ENCODE measurements at regions not wholly inside any gene's neighbourhood (a gene's known extent, or its start where the extent isn't known, plus 50 kb on each side); places are given as distances from the start of the nearest gene placed in this dataset.

- TF ChIP-seq POLR2A (IDR thresholded peaks at IDR 0.05) (no peak), CTCF (IDR thresholded peaks at IDR 0.05) (no peak), POLR2AphosphoS5 (IDR thresholded peaks at IDR 0.05; ENCODE audit: insufficient read depth in 1 of 2, low read depth in 1 of 2) (no peak)
- no peaks in the 10 kb centered on the region for H3K4me1 ChIP-seq
- H3K9me3 ChIP-seq, result no peaks in the 10 kb centered on the region
- no peaks in the 10 kb centered on the region for H3K36me3 ChIP-seq
- DNase-seq (ENCODE audit: extremely low spot score in 2 of 2), result no peak
- H3K27ac ChIP-seq, result no peak overlapping the region
- no peaks in the 10 kb centered on the region for H3K27me3 ChIP-seq
- intact Hi-C loops (cut with DNase I), result no loop called here
- H3K4me3 ChIP-seq, result no peak overlapping the region
Observed at GRCh38 chr9:20187318-20187717, 398.5 kb upstream of the SLC24A2 start.

- no peak for DNase-seq (ENCODE audit: extremely low spot score in 2 of 2)
- H3K27me3 ChIP-seq, result no peaks in the 10 kb centered on the region
- H3K9me3 ChIP-seq, result no peaks in the 10 kb centered on the region
- no peaks in the 10 kb centered on the region for H3K4me1 ChIP-seq
- no peaks in the 10 kb centered on the region for H3K36me3 ChIP-seq
- intact Hi-C loops (cut with DNase I), result no loop called here
- no peak for TF ChIP-seq POLR2AphosphoS5 (IDR thresholded peaks at IDR 0.05; ENCODE audit: insufficient read depth in 1 of 2, low read depth in 1 of 2)
- no peak for TF ChIP-seq POLR2A (IDR thresholded peaks at IDR 0.05)
- TF ChIP-seq CTCF (IDR thresholded peaks at IDR 0.05), result no peak
- no peak overlapping the region for H3K27ac ChIP-seq
- no peak overlapping the region for H3K4me3 ChIP-seq
Observed at GRCh38 chr9:20186823-20187222, 398.0 kb upstream of the SLC24A2 start.

DNA sequence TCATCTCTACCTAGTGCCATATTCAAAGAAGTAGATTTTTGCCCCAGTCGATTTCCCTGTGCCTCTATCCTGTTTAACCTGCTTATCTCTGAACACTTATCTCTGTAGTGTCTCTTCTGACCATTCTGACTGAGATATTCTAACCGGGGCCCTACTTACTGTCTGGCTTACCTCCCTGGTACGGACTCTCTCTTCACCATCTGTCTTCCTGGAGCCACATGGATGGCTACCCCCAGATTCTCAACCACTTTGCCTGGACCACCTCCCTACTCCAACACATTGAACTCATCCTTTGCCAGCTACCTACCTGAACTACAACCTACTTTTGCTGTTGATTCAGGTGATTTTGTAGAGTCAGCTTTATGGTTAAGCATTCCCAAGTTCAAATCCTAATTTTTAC lies 397.4 kb upstream of the SLC24A2 start:
- no peak for DNase-seq (ENCODE audit: extremely low spot score in 2 of 2)
- Histone ChIP-seq H3K27ac (no peak overlapping the region), H3K27me3 (no peaks in the 10 kb centered on the region), H3K9me3 (no peaks in the 10 kb centered on the region), H3K4me1 (no peaks in the 10 kb centered on the region), H3K36me3 (no peaks in the 10 kb centered on the region), H3K4me3 (no peak overlapping the region)
- no peak for TF ChIP-seq CTCF (IDR thresholded peaks at IDR 0.05)
- no peak for TF ChIP-seq POLR2A (IDR thresholded peaks at IDR 0.05)
- TF ChIP-seq POLR2AphosphoS5 (IDR thresholded peaks at IDR 0.05; ENCODE audit: insufficient read depth in 1 of 2, low read depth in 1 of 2), result no peak
- intact Hi-C loops (cut with DNase I), result no loop called here

- no peaks in the 10 kb centered on the region for H3K27me3 ChIP-seq
- H3K4me1 ChIP-seq, result no peaks in the 10 kb centered on the region
- TF ChIP-seq POLR2AphosphoS5 (IDR thresholded peaks at IDR 0.05; ENCODE audit: insufficient read depth in 1 of 2, low read depth in 1 of 2), result no peak
- TF ChIP-seq CTCF (IDR thresholded peaks at IDR 0.05), result no peak
- TF ChIP-seq POLR2A (IDR thresholded peaks at IDR 0.05), result no peak
- H3K36me3 ChIP-seq, result no peaks in the 10 kb centered on the region
- H3K27ac ChIP-seq, result no peak overlapping the region
- H3K4me3 ChIP-seq, result no peak overlapping the region
- intact Hi-C loops (cut with DNase I), result no loop called here
- H3K9me3 ChIP-seq, result no peaks in the 10 kb centered on the region
- no peak for DNase-seq (ENCODE audit: extremely low spot score in 2 of 2)
Observed at GRCh38 chr9:20184541-20184940, 395.7 kb upstream of the SLC24A2 start.

- Histone ChIP-seq H3K4me1 (no peaks in the 10 kb centered on the region), H3K4me3 (no peak overlapping the region), H3K27ac (no peak overlapping the region), H3K9me3 (no peaks in the 10 kb centered on the region), H3K27me3 (no peaks in the 10 kb centered on the region), H3K36me3 (no peaks in the 10 kb centered on the region)
- intact Hi-C loops (cut with DNase I), result no loop called here
- no peak for TF ChIP-seq POLR2A (IDR thresholded peaks at IDR 0.05)
- DNase-seq (ENCODE audit: extremely low spot score in 2 of 2), result no peak
Observed at GRCh38 chr9:20178679-20179078, 389.8 kb upstream of the SLC24A2 start.

DNA sequence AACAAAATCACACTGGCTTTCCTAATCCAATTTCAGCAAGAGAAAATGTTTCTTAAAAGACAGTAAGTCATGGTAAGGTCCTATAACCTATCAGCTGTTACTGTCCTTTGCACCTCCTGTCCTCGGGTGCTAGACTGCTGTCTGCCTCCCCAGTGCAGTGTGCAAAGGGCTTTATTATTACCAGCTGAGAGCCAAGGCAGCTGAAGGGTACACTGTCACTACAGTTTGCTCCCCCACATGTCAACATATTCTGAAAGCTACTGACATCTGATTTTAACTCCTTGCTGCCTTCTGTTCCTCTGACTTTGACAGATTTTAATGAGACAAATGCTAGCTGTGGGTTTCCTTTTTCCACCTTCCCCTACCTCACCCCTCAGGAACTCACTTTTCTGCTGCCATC lies 389.4 kb upstream of the SLC24A2 start:
- DNase-seq (ENCODE audit: extremely low spot score in 2 of 2), result no peak
- Histone ChIP-seq H3K9me3 (no peaks in the 10 kb centered on the region), H3K27me3 (no peaks in the 10 kb centered on the region), H3K4me3 (no peak overlapping the region), H3K36me3 (no peaks in the 10 kb centered on the region), H3K27ac (no peak overlapping the region), H3K4me1 (no peaks in the 10 kb centered on the region)
- no peak for TF ChIP-seq POLR2AphosphoS5 (IDR thresholded peaks at IDR 0.05; ENCODE audit: insufficient read depth in 1 of 2, low read depth in 1 of 2)
- TF ChIP-seq POLR2A (IDR thresholded peaks at IDR 0.05), result no peak
- no peak for TF ChIP-seq CTCF (IDR thresholded peaks at IDR 0.05)
- intact Hi-C loops (cut with DNase I), result no loop called here
